HG03175 (cell line): ENCODE measurements at regions not wholly inside any gene's neighbourhood (a gene's known extent, or its start where the extent isn't known, plus 50 kb on each side); places are given as distances from the start of the nearest gene placed in this dataset.
"Not testable (repeated sequence)": the region's sequence is repeated elsewhere in the genome, so short reads cannot be mapped to it uniquely, and the experiment has no call there.

Experiments used
- ATAC-seq: cut with Tn5 transposase; IDR thresholded peaks from one replicate; pipeline ENCODE4 v1.9.1; 2021; ENCODE audit warnings: mild to moderate bottlenecking, moderate library complexity; ENCODE audit not compliant: unreplicated experiment

GRCh38 chr21:8377093-8377841 lies 2144.1 kb upstream of the TPTE start:
- peak; percentile 64 for ATAC-seq

GRCh38 chr21:8380419-8381079 lies 2140.8 kb upstream of the TPTE start:
- ATAC-seq, result peak; percentile 52

- not testable (repeated sequence) for ATAC-seq
Observed at GRCh38 chr21:8388169-8388939, 2133.0 kb upstream of the TPTE start.

- ATAC-seq, result not testable (repeated sequence)
Observed at GRCh38 chr21:8388940-8389238, 2132.5 kb upstream of the TPTE start.

- not testable (repeated sequence) for ATAC-seq
Observed at GRCh38 chr21:8390550-8391171, 2130.7 kb upstream of the TPTE start.

GRCh38 chr21:8394380-8394779 lies 2127.0 kb upstream of the TPTE start:
- ATAC-seq, result not testable (repeated sequence)

GRCh38 chr21:8395992-8396391 lies 2125.4 kb upstream of the TPTE start:
- not testable (repeated sequence) for ATAC-seq

GRCh38 chr21:8398870-8399437 lies 2122.4 kb upstream of the TPTE start:
- not testable (repeated sequence) for ATAC-seq

GRCh38 chr21:8399866-8400265 lies 2121.5 kb upstream of the TPTE start:
- ATAC-seq, result not testable (repeated sequence)

GRCh38 chr21:8401799-8402198 lies 2119.6 kb upstream of the TPTE start:
- ATAC-seq, result not testable (repeated sequence)

GRCh38 chr21:8406331-8406730 lies 2115.1 kb upstream of the TPTE start:
- not testable (repeated sequence) for ATAC-seq

GRCh38 chr21:8411139-8411671 lies 2110.2 kb upstream of the TPTE start:
- not testable (repeated sequence) for ATAC-seq

- ATAC-seq, result peak; percentile 86
Observed at GRCh38 chr21:8419925-8420560, 2101.3 kb upstream of the TPTE start.

GRCh38 chr21:8427790-8428667 lies 2093.4 kb upstream of the TPTE start:
- ATAC-seq, result peak; percentile 46

GRCh38 chr21:8428668-8429456 lies 2092.5 kb upstream of the TPTE start:
- peak; percentile 66 for ATAC-seq

GRCh38 chr21:8434710-8435109 lies 2086.7 kb upstream of the TPTE start:
- ATAC-seq, result not testable (repeated sequence)

GRCh38 chr21:8443093-8443492 lies 2078.3 kb upstream of the TPTE start:
- ATAC-seq, result not testable (repeated sequence)

- ATAC-seq, result not testable (repeated sequence)
Observed at GRCh38 chr21:8449807-8450206, 2071.6 kb upstream of the TPTE start.
